Bronchial epithelial cell (primary cell): ENCODE measurements at regions not wholly inside any gene's neighbourhood (a gene's known extent, or its start where the extent isn't known, plus 50 kb on each side); places are given as distances from the start of the nearest gene placed in this dataset.

Source experiments
- DNase-seq: peaks from one replicate; pipeline ENCODE4 v3.0.0-alpha.2; 2010; ENCODE audit warnings: low read depth
- FAIRE-seq: peaks from 2 replicates; lab custom pipeline; 2011; peaks lifted over from hg19 to GRCh38; lab: Jason Lieb, UNC
- H3K27me3 ChIP-seq: 2 replicates; pipeline ENCODE4 v1.5.1; 2011; ENCODE audit warnings: low read length; ENCODE audit not compliant: control insufficient read depth, insufficient read depth
- H3K36me3 ChIP-seq: 2 replicates; pipeline ENCODE4 v1.5.1; 2011; ENCODE audit warnings: low read length; ENCODE audit not compliant: control insufficient read depth, insufficient read depth
- H3K4me3 ChIP-seq: 2 replicates; pipeline ENCODE4 v1.5.1; 2011; ENCODE audit warnings: mild to moderate bottlenecking, low read depth, low read length, control low read depth
- CTCF ChIP-seq: IDR thresholded peaks from 2 replicates; pipeline ENCODE4 v1.5.1; 2011; ENCODE audit warnings: mild to moderate bottlenecking, moderate library complexity, low read length, control low read depth, inconsistent platforms; ENCODE audit not compliant: insufficient read depth, severe bottlenecking

- no peak for TF ChIP-seq CTCF
- Histone ChIP-seq H3K27me3 (no peaks in the 10 kb centered on the region), H3K4me3 (no peak overlapping the region), H3K36me3 (no peaks in the 10 kb centered on the region)
- no peak for FAIRE-seq
- DNase-seq: no peak
Measured at GRCh38 chr6:84877515-84878210, 113.3 kb upstream of the TBX18 start.

- no peaks in the 10 kb centered on the region for H3K27me3 ChIP-seq
- DNase-seq (no peak), FAIRE-seq (no peak)
- TF ChIP-seq CTCF: no peak
- no peaks in the 10 kb centered on the region for H3K36me3 ChIP-seq
- no peak overlapping the region for H3K4me3 ChIP-seq
Measured at GRCh38 chr6:84876723-84877514, 112.5 kb upstream of the TBX18 start.

- TF ChIP-seq CTCF: no peak
- Histone ChIP-seq H3K4me3 (no peak overlapping the region), H3K36me3 (no peaks in the 10 kb centered on the region), H3K27me3 (no peaks in the 10 kb centered on the region)
- DNase-seq (no peak), FAIRE-seq (no peak)
Measured at GRCh38 chr6:84872996-84873723, 108.8 kb upstream of the TBX18 start.

- TF ChIP-seq CTCF: no peak
- no peaks in the 10 kb centered on the region for H3K36me3 ChIP-seq
- no peaks in the 10 kb centered on the region for H3K27me3 ChIP-seq
- H3K4me3 ChIP-seq: no peak overlapping the region
- no peak for FAIRE-seq
- peak; percentile 73 for DNase-seq
Measured at GRCh38 chr6:84871925-84872324, 107.5 kb upstream of the TBX18 start.

- Histone ChIP-seq H3K36me3 (no peaks in the 10 kb centered on the region), H3K4me3 (no peak overlapping the region), H3K27me3 (no peaks in the 10 kb centered on the region)
- no peak for DNase-seq
- no peak for FAIRE-seq
- TF ChIP-seq CTCF: no peak
Measured at GRCh38 chr6:84870672-84871071, 106.3 kb upstream of the TBX18 start.
